HG03045 (cell line): ENCODE measurements at regions not wholly inside any gene's neighbourhood (a gene's known extent, or its start where the extent isn't known, plus 50 kb on each side); places are given as distances from the start of the nearest gene placed in this dataset.
"Not testable (repeated sequence)": the region's sequence is repeated elsewhere in the genome, so short reads cannot be mapped to it uniquely, and the experiment has no call there.

Source experiments
- ATAC-seq: cut with Tn5 transposase; IDR thresholded peaks from one replicate; pipeline ENCODE4 v1.9.1; 2021; ENCODE audit warnings: mild to moderate bottlenecking, moderate library complexity; ENCODE audit not compliant: unreplicated experiment

DNA sequence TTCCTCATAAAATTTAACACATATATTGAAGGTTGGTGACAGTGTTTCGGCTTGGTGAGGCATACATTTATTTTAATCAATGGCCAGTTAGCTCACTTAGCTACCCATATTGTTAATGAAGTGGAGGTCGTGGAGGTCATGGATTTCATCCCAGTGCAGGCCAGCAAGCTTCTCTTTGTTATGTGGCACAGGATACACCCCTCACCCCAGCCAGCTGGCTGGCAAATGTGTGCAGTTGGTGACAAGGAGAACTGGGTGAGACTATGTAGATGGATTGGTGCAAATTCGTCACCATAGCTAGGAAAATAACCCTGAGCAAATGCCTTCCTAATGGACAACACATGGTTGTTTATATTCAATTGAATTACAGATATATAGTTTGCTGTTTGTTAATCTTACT lies 50.5 kb upstream of the FOXP2 start:
- no peak for ATAC-seq

DNA sequence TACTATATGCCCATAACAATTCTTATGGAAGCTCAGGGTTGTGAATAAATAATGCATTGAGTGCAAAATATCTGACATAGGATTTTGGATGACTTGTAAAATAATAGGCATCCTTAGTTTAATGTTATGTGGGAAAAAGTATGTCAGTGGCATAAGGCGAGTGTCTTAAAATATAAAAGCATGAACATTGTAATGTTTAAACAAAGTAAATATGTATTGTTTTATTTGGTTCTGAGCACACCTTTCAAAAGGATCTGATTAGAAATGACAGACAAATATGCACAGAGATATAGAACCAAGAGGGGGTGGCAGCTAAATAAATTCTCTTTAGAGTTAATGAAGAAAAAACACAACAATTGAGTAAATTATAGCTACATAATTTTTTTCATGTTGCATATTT lies 51.3 kb upstream of the FOXP2 start:
- no peak for ATAC-seq

DNA sequence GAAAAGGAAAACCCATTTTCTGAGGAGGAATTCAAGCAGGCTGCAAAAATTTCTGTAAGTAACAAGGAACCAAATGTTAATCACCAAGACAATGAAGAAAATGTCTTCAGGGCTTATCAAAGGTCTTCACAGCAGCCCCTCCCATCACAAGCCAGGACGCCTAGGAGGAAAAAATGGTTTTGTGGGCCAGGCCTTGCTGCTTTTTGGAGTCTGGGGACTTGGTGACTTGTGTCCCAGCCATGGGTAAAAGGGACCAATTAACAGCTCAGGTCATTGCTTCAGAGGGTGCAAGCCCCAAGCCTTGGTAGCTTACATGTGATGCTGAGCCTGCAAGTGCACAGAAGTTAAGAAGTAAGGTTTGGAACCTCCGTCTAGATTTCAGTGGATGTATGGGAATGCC lies 55.7 kb upstream of the FOXP2 start:
- ATAC-seq, result no peak

DNA sequence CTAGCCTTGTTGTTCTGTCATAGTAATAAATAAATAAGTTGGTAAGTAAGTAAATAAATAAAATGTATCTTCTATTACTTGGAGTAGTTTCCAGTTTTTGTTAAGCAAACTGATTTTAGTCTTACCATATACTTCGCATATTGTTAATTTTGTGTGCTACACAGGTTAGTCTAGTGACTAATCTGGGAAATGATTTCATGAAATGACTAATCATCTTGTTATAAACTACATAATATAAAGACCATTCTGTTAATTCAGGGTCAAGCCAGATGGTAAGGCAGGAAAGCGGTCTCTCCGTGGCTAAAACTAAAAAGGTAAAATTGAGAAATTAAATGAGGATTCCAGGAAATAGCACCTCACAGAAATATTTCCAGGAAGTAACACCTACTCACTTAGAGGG lies 58.5 kb upstream of the FOXP2 start:
- ATAC-seq, result no peak

DNA sequence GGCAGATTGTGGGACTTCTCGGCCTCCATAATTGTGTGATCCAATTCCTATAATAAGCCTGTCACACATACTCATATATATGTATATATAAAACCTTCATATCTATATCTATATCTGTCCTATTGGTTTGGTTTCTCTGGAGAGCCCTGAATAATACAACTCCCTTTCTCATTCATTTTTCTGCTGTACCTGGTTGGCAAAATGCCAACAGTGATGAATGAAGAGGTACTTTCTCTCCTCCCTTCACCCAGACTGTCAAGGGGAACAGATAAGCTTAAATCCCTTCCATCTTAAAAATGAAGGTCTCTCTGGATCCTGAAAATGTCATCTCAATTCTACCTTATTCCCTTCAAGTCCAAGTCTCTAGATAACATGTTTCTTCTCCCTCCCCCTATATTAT lies 60.3 kb upstream of the FOXP2 start:
- no peak for ATAC-seq

DNA sequence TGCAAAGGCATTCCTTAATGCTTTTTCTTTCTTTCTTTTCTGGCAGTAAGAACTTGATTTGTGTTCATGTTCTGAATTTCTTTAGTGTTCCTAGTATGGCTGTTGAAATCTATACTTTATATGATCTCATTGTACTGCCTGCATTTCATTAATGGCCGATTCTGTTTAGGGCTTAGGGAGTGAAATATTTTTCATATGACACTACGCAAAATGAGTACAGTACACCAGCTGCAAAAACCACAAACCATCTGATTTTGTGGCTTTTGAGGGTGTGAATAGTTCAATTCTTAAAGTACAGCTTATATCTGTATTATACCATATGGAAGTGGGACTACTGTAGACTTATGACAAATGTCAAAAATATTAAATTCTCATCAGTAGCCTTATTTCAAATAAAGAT lies 69.1 kb upstream of the FOXP2 start:
- ATAC-seq, result no peak

DNA sequence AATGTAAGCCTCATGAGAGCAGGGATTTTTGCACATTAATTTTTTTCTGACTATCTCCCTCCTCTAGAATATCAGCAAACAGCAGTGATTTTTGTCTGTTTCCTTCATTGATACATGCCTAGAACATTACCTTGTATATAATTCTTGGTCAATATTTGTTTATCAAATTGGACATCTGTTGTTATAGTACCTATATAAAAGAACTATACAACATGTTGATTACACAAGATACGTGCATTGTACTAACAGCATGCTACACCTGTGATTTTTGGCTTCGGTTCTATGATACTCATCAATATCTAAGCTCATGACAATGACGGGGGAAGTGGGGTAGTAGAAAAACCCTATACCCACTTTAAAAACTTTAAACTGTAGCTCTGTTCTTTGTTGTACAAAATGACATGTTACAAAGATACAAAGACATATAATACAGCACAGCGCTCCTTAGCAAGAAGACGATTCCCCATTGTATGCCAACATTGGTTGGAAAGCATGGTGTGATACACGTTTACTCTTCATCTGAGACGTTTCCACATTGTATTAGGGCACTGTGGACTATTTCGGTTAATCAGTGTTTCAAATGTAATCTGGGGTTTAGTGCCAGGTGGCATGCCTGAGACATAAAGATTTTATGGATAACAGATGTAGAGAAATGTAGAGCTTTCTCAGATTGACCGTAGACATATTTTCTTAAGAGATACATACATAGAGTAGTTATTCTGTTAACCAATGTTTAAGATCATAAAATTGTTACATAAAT lies 70.5 kb upstream of the FOXP2 start:
- no peak for ATAC-seq

DNA sequence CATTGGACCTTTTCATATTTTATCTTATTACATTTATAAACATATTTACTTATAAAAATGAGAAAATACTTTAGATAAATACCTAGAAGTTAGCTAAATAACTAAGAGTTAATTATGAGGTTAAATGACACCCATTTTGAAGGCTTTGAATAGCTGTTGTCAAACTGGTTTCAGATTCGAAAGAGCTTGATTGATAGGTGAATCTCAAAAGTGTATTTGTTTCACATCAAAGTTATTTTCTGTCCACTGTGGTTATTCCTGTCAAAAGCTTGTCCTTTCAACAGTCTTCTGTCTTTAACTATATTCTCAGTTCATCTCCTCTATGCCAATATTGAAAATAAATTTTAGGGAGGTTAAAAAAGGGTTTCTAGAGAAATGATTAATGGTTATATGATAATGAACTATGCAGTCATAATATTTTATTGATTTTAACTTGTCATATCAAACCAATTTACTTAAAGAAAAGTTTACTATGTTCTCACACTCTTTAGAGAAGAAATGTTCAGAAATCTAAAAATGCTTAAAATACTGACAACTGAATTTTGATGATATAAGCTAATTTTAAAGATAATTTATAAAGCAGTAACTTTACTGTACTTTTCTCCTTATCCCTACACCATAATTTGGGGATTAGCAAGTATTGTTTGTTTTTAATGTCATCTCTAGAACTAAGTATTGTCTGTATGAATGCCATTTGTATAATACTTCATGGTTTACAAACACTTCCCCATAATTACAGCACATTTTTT lies 72.0 kb upstream of the FOXP2 start:
- ATAC-seq, result no peak

DNA sequence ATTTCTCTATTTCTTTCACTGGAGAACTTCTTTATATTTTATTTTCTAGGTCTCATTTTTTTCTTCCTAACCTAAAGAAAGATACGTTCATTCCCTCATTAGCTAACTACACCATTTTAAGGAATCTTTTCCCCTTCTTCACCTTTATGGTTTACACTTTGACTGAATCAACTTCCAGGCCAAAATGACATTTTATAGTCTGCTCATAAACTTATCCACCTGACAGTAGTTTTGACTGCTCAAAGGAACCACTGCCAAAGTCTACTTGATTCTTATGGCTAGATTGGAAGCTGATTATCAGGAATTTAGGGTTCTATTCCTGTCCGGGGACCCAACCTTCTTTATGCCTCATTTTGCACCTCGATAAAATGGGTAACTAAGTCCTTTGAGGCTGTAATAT lies 73.0 kb upstream of the FOXP2 start:
- ATAC-seq, result no peak

DNA sequence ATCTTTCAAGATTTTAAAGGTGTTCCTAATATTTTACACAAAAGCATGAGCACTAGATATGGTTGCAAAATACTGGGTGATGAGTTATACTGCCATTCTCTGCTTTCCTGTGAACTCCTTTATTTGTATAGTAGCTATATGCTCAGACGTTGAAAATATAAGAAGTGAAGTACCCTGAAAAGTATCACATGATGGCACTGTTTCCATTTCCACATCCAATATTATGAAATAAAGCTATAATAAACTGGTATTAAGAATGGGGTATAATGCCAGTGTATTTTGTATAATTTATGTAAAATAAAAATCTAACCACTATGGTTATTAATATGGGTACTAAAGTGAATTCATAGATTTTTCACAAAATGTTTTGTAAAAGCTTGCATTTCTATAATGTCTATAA lies 79.6 kb upstream of the FOXP2 start:
- ATAC-seq, result no peak

DNA sequence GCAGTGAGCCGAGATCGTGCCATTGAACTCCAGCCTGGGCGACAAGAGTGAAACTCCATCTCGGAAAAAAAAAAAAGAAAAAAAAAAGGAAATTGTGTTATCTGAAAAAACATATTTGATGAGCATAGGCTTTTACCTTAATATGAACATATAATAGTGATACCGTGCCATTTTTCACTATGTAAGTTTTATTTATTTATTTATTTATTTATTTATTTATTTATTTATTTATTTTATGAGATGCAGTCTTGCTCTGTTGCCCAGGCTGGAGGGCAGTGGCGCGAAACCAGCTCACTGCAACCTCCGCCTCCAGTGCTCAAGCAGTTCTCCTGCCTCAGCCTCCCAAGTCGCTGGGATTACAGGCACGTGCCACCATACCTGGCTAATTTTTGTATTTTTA lies 85.2 kb upstream of the FOXP2 start:
- ATAC-seq, result not testable (repeated sequence)

DNA sequence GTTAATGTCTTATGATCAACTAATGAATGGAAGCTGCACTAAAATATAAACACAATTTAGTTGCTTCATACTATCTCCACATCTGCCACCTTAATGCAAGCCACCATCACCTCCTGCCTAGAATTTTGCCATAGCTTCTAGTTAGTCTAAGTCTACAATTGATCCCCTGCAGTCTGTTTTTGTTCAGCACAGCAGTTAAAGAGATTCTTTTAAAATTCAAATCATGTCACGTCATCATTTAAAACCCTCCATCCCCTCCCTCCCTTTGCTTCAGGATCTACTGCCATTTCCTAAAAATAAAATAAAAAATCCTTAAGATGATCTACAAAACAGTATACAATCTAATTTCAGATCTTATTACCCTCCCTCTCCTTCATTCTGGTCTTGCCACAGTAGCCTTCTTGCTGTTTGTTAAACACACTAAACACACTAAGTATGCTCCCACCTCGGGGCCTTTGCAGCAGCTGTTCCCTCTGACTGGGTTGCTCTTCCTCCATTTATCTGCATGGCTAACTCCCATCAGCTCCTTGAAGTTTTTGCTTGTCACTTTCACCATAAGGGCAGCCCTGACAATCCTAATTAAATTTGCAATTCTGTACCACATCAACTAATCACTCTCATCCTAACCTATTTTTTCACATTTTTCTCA lies 97.0 kb upstream of the FOXP2 start:
- no peak for ATAC-seq

DNA sequence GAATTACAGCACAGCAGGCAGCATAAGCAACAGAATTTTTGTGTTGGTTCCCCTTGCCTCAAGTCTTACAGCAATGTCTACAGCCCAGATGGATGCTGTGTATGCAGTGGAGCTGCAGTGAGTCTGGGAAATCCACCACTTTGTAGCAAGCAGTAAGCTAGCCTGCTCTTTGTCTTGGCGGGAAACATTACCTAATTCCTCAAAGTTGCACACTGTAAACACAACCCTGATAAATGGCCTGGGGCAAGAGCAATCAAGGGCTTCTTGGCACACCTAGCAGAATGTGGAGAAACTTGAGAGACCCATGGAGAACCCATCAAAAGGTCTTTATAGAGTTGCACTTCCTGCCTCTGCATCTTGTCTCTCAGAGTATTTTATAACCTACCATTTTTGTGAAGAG lies 102.0 kb upstream of the FOXP2 start:
- ATAC-seq, result no peak

DNA sequence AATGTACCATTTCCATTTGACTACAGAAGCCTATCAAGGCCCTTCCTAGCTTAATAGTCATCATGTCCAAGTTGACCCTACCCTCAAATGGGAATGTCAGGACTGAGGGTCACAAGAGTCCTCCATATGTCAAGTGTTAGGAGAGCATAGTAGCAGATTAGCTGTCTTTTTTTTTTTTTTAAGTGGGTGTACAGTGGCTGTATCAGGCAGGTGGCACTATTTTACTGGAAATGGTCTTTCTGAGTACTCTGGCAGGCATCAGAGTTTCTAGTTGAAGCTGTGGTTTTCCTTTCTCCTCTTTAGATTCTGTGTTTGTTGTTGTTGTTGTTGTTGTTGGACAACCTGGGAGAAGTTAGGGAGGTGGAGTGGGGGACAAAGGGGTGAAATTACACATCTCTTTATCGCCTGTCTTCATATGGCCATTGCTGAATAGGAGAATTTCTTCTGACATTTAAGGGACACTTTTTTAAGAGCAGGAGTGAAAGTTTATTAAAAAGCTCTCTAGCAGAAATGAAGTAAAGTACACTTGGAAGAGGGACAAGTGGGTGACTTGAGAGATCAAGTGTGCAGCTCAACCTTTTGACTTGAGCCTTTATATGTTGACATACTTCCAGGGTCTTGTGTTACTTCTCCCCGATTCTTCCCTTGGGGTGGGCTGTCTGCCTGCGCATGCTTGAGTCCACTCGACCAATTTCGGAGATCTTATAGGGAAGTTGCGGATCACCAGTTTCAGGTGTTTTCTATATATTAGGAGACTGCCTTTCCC lies 104.1 kb upstream of the FOXP2 start:
- no peak for ATAC-seq

DNA sequence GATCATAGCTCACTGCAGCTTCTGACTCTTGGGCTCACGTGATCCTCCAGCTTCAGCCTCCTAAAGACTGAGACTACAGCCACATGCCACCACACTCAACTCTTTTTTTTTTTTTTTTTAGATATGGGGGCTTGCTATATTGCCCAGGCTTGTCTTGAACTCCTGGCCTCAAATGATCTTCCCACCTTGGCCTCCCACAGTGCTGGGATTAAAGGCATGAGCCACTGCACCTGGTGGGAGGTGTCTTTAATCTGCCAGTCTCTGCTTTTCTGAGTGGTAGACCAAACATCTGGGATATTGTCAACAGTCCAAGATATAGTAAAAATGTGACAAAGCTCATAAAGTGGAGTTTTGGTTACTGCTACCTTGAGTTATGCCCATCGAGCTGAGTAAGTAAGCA lies 104.9 kb upstream of the FOXP2 start:
- no peak for ATAC-seq

DNA sequence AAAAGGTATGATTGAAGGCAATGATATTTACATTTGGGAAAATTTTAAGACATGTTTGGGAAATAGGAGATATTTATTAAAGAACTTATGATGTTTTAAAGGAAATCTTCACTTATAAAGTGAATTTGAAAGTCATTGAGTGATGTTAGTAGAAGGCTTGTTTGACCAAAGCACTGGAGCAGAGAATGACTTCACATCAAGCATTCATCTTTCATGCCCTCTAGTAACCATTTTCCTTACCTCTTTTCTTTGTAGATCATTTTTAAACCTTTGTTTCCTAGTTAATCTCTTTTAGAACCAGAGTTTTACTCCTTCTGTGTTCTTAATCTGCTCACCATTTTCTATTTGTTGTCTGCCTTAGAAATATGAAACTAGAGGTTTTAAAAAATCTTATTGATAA lies 111.3 kb upstream of the FOXP2 start:
- ATAC-seq, result no peak

DNA sequence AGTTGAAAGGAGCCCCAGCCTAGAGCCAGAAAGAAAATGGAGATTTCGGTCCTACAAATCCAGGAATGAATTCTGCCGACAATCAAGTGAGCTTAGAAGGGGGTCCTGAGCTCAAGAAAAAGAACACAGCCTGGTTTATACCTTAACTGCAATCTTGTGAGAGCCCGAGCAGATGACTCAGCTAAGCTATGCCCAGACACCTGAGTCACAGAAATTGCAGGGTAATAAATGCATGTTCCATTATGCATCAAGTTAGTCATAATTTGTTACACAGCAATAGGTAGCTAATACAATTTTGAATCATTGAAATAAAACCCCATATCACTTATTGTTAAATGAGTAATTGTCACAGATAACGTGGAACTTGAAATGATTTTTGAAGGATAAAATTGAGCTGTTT lies 111.8 kb upstream of the FOXP2 start:
- no peak for ATAC-seq

DNA sequence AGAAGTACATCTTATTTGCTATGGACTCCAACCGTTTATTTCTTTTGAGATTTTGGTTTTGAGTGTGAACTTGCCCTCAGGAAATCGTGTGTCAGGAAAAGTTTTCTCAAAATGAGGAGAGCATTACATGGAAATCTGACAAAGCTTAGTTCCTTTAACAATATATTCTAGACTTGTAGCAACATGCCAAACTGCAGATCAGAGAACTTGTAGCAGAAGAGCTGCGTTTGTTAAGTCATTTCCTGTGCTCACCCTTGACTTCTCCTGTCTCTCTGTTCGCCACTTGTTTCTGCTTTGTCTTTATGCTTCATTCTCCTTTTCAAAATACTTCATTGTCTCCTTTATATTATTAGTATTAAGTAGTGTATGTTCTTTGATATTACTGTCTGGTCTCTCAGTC lies 116.6 kb upstream of the FOXP2 start:
- no peak for ATAC-seq

DNA sequence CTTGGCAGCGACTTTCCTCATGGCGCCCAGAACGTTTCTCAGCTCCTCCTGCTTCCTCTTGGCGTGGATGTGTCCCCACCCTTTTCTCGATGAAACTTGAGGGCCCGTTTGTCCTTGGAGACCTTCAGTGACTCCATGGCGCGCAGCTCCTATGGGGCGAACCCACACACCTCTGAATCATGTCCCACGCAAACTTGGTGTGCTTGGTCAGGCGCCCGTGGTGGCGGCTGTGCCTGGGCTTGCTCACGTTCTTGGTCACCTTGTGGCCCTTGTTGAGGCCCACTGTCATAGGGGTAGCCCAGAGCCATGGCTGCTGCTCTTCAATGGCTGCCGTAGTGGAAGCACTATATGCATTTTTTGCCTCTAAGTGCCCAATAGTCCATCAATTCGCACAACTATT lies 117.5 kb upstream of the FOXP2 start:
- no peak for ATAC-seq

DNA sequence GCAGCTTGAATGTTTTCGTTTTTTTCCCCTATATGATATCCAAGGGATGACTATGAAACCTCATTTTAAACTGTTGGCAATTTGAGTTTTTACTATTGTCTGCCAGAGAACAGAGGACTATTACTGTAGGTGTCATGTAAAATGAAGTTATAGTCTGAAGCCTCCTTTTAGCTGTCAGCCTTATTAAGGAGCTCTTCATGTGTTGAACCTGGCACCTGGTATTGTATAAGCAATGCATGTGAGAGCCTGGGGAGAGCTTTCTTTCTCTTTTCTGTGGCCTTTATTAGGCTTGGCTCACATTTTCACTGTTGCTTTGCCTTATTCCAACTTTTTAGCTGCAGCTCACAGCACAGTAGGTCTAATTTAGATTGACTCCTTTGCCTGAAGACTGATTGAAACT lies 119.1 kb upstream of the FOXP2 start:
- ATAC-seq, result no peak

DNA sequence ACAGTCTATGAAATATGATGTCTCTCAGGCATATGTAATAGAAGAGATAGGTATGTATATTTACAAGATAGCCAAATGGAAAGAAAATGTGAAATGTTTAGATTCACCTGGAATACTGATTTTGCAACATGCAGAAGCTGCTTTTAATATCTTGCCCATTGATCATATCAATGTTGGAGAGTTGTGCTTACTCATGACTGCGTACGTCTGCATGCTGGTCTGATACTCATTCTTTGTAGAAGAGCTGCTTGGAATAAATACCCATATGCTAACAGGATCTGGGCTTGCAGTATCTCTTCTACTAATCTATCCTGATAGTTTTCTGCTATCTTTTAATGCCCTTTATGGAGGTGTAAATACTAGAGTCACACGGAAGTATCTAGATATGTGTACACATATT lies 120.6 kb upstream of the FOXP2 start:
- no peak for ATAC-seq
